B cell (primary cell): ENCODE measurements at regions not wholly inside any gene's neighbourhood (a gene's known extent, or its start where the extent isn't known, plus 50 kb on each side); places are given as distances from the start of the nearest gene placed in this dataset.
"Not testable (repeated sequence)": the region's sequence is repeated elsewhere in the genome, so short reads cannot be mapped to it uniquely, and the experiment has no call there.

Experiments used
- ATAC-seq: fragments of 200-7000 bp; cut with Tn5 transposase; one replicate; pipeline ENCODE4 v1.10.0; 2021; ENCODE audit warnings: low read depth, mild to moderate bottlenecking, moderate number of reproducible peaks, moderate library complexity
- CTCF ChIA-PET: fragments of 350-600 bp; sonication (Branson Sonifier 250); formaldehyde crosslinking; loops from one replicate; lab custom pipeline; 2021; ENCODE audit warnings: antibody characterized with exemption, inconsistent platforms; lab: Charles Lee
- POLR2A ChIA-PET: fragments of 350-600 bp; sonication (Branson Sonifier 250); formaldehyde crosslinking; loops from one replicate; lab custom pipeline; 2021; ENCODE audit warnings: antibody characterized with exemption; lab: Charles Lee
- DNase-seq: peaks from one replicate; pipeline ENCODE4 v3.0.0; 2013
- H2AFZ ChIP-seq: 2 replicates; pipeline ENCODE4 v1.6.1; 2012; ENCODE audit warnings: mild to moderate bottlenecking, low read depth, low read length; ENCODE audit not compliant: insufficient read depth, poor library complexity, severe bottlenecking
- H3K27ac ChIP-seq, 2 donors: 1 replicate in 1 of 2; 2 replicates in 1 of 2; pipeline ENCODE4 v1.5.1; 2012 to 2013; ENCODE audit warnings: low read length in 2 of 2, mild to moderate bottlenecking in 2 of 2, moderate library complexity in 1 of 2
- H3K27me3 ChIP-seq, 4 experiments: fragments of 200-600 bp in 1 of 4; sonication (generic) in 1 of 4; replicated peaks in 1 of 4; 1 replicate in 2 of 4; 2 replicates in 2 of 4; pipeline versions ENCODE4 v1.6.1 to v1.7.0; 2013 to 2016; ENCODE audit warnings: low read length in 3 of 4, mild to moderate bottlenecking in 2 of 4, mixed read lengths in 1 of 4, moderate library complexity in 1 of 4; ENCODE audit not compliant: insufficient read depth in 4 of 4, control insufficient read depth in 3 of 4; ENCODE audit errors: control extremely low read depth in 1 of 4
- H3K36me3 ChIP-seq, 2 experiments: replicated peaks in 1 of 2; 1 replicate in 1 of 2; 2 replicates in 1 of 2; pipeline versions ENCODE4 v1.6.1 to v1.7.1; 2013; ENCODE audit warnings: low read length in 1 of 2; ENCODE audit not compliant: insufficient read depth in 2 of 2, control insufficient read depth in 1 of 2; ENCODE audit errors: control extremely low read depth in 1 of 2, extremely low read depth in 1 of 2
- H3K4me1 ChIP-seq, 2 donors: fragments of 200-600 bp in 1 of 2; sonication (generic) in 1 of 2; 1 replicate in 1 of 2; 2 replicates in 1 of 2; pipeline versions ENCODE4 v1.5.1 to v1.6.1; 2013 to 2017; ENCODE audit warnings: low read length in 2 of 2; ENCODE audit not compliant: control insufficient read depth in 2 of 2, insufficient read depth in 2 of 2
- H3K4me2 ChIP-seq: replicated peaks from 2 replicates; pipeline ENCODE3; 2012; ENCODE audit warnings: mild to moderate bottlenecking, low read depth, low read length; ENCODE audit not compliant: poor library complexity, severe bottlenecking
- H3K4me3 ChIP-seq, 5 experiments: fragments of 200-600 bp in 1 of 5; sonication (generic) in 1 of 5; 1 replicate in 3 of 5; 2 replicates in 2 of 5; pipeline versions ENCODE4 v1.5.1 to v1.7.0; 2011 to 2016; ENCODE audit warnings: low read length in 4 of 5, mild to moderate bottlenecking in 4 of 5, low read depth in 2 of 5, control low read depth in 1 of 5, moderate library complexity in 1 of 5; ENCODE audit not compliant: insufficient read depth in 1 of 5; ENCODE audit errors: control extremely low read depth in 1 of 5, extremely low read depth in 1 of 5
- H3K79me2 ChIP-seq: fragments of 200-600 bp; sonication (generic); one replicate; pipeline ENCODE4 v1.6.0; 2016; ENCODE audit warnings: low read length; ENCODE audit not compliant: control insufficient read depth, insufficient read depth
- H3K9ac ChIP-seq: fragments of 200-600 bp; sonication (generic); 2 replicates; pipeline ENCODE4 v1.6.1; 2017; ENCODE audit warnings: mild to moderate bottlenecking, low read length, moderate library complexity
- H3K9me3 ChIP-seq, 3 donors: one replicate each; pipeline versions ENCODE4 v1.6.1 to v1.7.1; 2013; ENCODE audit warnings: low read length in 2 of 3; ENCODE audit not compliant: control insufficient read depth in 2 of 3, insufficient read depth in 1 of 3; ENCODE audit errors: control extremely low read depth in 1 of 3
- H4K20me1 ChIP-seq: 2 replicates; pipeline ENCODE4 v1.6.0; 2012; ENCODE audit warnings: mild to moderate bottlenecking, low read length; ENCODE audit not compliant: insufficient read depth, control insufficient read depth, poor library complexity, severe bottlenecking
- H3K27ac Mint-ChIP-seq: one replicate; pipeline ENCODE4 v1.8.0; 2021; ENCODE audit warnings: mixed read lengths
- H3K27me3 Mint-ChIP-seq: one replicate; pipeline ENCODE4 v1.8.0; 2021; ENCODE audit warnings: mixed read lengths
- H3K4me1 Mint-ChIP-seq: one replicate; pipeline ENCODE4 v1.8.0; 2021; ENCODE audit warnings: mixed read lengths
- H3K4me3 Mint-ChIP-seq: one replicate; pipeline ENCODE4 v1.8.0; 2021; ENCODE audit warnings: mixed read lengths
- H3K9me3 Mint-ChIP-seq: one replicate; pipeline ENCODE4 v1.8.0; 2022; ENCODE audit warnings: mixed read lengths; ENCODE audit not compliant: insufficient read depth
- CTCF ChIP-seq: fragments of 200-600 bp; IDR thresholded peaks from one replicate; pipeline ENCODE4 v1.8.0; 2022; ENCODE audit warnings: antibody characterized with exemption, mild to moderate bottlenecking
- EZH2 ChIP-seq: IDR thresholded peaks from 2 replicates; pipeline ENCODE4 v1.6.1; 2012; ENCODE audit warnings: borderline replicate concordance, low read depth, mild to moderate bottlenecking, moderate library complexity, low read length; ENCODE audit not compliant: insufficient read depth, poor library complexity, severe bottlenecking
- WGBS: methylation state at CpG from one replicate; pipeline ENCODE4 v1.1.5; 2013; ENCODE audit warnings: missing lambda C conversion rate; ENCODE audit not compliant: insufficient coverage; 5-methylcytosine and 5-hydroxymethylcytosine counted together
- intact Hi-C: fragments of 100-400 bp; cut with micrococcal nuclease; formaldehyde crosslinking; loops from one replicate; pipeline ENCODE4 v1.10.0; 2022

GRCh38 chr14:29982171-29982570 lies 54.5 kb upstream of the PRKD1 start:
- CTCF ChIA-PET = no interaction called here
- H3K4me3 Mint-ChIP-seq = no peak overlapping the region
- H4K20me1 ChIP-seq = no peaks in the 10 kb centered on the region

GRCh38 chr14:29982993-29983392 lies 55.3 kb upstream of the PRKD1 start:
- Mint-ChIP-seq H3K4me3 (no peak overlapping the region), H3K4me1 (no peaks in the 10 kb centered on the region), H3K27ac (no peak overlapping the region), H3K9me3 (no peaks in the 10 kb centered on the region), H3K27me3 (no peaks in the 10 kb centered on the region)
- Histone ChIP-seq H3K79me2 (no peaks in the 10 kb centered on the region), H3K4me2 (no peak overlapping the region), H2AFZ (no peak overlapping the region), H3K9me3 (no peaks in the 10 kb centered on the region), H3K9ac (no peak overlapping the region), H4K20me1 (no peaks in the 10 kb centered on the region), H3K4me1 (no peaks in the 10 kb centered on the region), H3K27me3 (no peaks in the 10 kb centered on the region), H3K36me3 (no peaks in the 10 kb centered on the region), H3K4me3 (no peak overlapping the region), H3K27ac (no peak overlapping the region)
- no peak for ATAC-seq
- intact Hi-C loops = no loop called here
- POLR2A ChIA-PET = no interaction called here
- CTCF ChIA-PET = no interaction called here
- WGBS = 55% methylated on average over 1 of the region's 1 CpG
- TF ChIP-seq CTCF (no peak), EZH2 (no peak)
- no peak for DNase-seq

More at GRCh38 chr14:29982171-29982570, 54.5 kb upstream of the PRKD1 start:
- TF ChIP-seq CTCF (no peak), EZH2 (no peak)
- no CpG with 5 or more reads among the region's 1 CpG for WGBS
- H3K9me3 Mint-ChIP-seq = no peaks in the 10 kb centered on the region
- H3K9me3 ChIP-seq = no peaks in the 10 kb centered on the region
- no peaks in the 10 kb centered on the region for H3K27me3 ChIP-seq
- no peaks in the 10 kb centered on the region for H3K4me1 ChIP-seq
- no peak overlapping the region for H2AFZ ChIP-seq
- ATAC-seq (no peak), DNase-seq (no peak)
- no peak overlapping the region for H3K4me3 ChIP-seq
- no peaks in the 10 kb centered on the region for H3K4me1 Mint-ChIP-seq
- no peak overlapping the region for H3K4me2 ChIP-seq
- no peaks in the 10 kb centered on the region for H3K36me3 ChIP-seq
- intact Hi-C loops = no loop called here
- H3K27me3 Mint-ChIP-seq = no peaks in the 10 kb centered on the region
- no peaks in the 10 kb centered on the region for H3K79me2 ChIP-seq
- POLR2A ChIA-PET = no interaction called here
- H3K27ac ChIP-seq = no peak overlapping the region
- no peak overlapping the region for H3K9ac ChIP-seq
- H3K27ac Mint-ChIP-seq = no peak overlapping the region

GRCh38 chr14:29990344-29990857 lies 62.8 kb upstream of the PRKD1 start:
- H3K9ac ChIP-seq, H3K9me3 Mint-ChIP-seq, H3K4me3 ChIP-seq, H3K79me2 ChIP-seq, H3K27me3 Mint-ChIP-seq, POLR2A ChIA-PET, H2AFZ ChIP-seq, H3K27ac Mint-ChIP-seq, ATAC-seq, intact Hi-C loops, H3K4me1 ChIP-seq, CTCF ChIA-PET, H3K4me1 Mint-ChIP-seq, H3K9me3 ChIP-seq, H3K27ac ChIP-seq, H3K4me3 Mint-ChIP-seq, H3K4me2 ChIP-seq, H4K20me1 ChIP-seq, H3K27me3 ChIP-seq, DNase-seq, H3K36me3 ChIP-seq: not testable (repeated sequence)
- no CpG with 5 or more reads among the region's 30 CpGs for WGBS
